HG03097 (cell line): ENCODE measurements at regions not wholly inside any gene's neighbourhood (a gene's known extent, or its start where the extent isn't known, plus 50 kb on each side); places are given as distances from the start of the nearest gene placed in this dataset.

Experiments used
- ATAC-seq: cut with Tn5 transposase; IDR thresholded peaks from one replicate; pipeline ENCODE4 v1.9.1; 2021; ENCODE audit not compliant: unreplicated experiment, low FRiP score

- no peak for ATAC-seq
Observed at GRCh38 chr13:72536714-72537394, 190.6 kb downstream of the MZT1 start.

- no peak for ATAC-seq
Observed at GRCh38 chr13:72534951-72535640, 192.3 kb downstream of the MZT1 start.

- ATAC-seq: no peak
Observed at GRCh38 chr13:72530471-72530870, 197.0 kb downstream of the MZT1 start.

- ATAC-seq: no peak
Observed at GRCh38 chr13:72527333-72527732, 200.1 kb downstream of the MZT1 start.

- no peak for ATAC-seq
Observed at GRCh38 chr13:72523593-72523992, 203.8 kb downstream of the MZT1 start.

- no peak for ATAC-seq
Observed at GRCh38 chr13:72523049-72523448, 204.4 kb downstream of the MZT1 start.

- no peak for ATAC-seq
Observed at GRCh38 chr13:72521940-72522661, 205.3 kb downstream of the MZT1 start.

GRCh38 chr13:72514146-72514545 is 213.3 kb downstream of the MZT1 start:
- no peak for ATAC-seq

GRCh38 chr13:72508392-72508791 is 219.0 kb downstream of the MZT1 start:
- no peak for ATAC-seq

- ATAC-seq: no peak
Observed at GRCh38 chr13:72507416-72508199, 219.8 kb downstream of the MZT1 start.

GRCh38 chr13:72506706-72507105 is 220.7 kb downstream of the MZT1 start:
- no peak for ATAC-seq

GRCh38 chr13:72505376-72505775 is 222.1 kb downstream of the MZT1 start:
- no peak for ATAC-seq

- ATAC-seq: no peak
Observed at GRCh38 chr13:72504131-72504841, 223.1 kb downstream of the MZT1 start.

GRCh38 chr13:72500851-72501250 is 226.6 kb downstream of the MZT1 start:
- no peak for ATAC-seq

- ATAC-seq: no peak
Observed at GRCh38 chr13:72495681-72496080, 231.7 kb downstream of the MZT1 start.

- no peak for ATAC-seq
Observed at GRCh38 chr13:72489751-72490150, 237.7 kb downstream of the MZT1 start.

- no peak for ATAC-seq
Observed at GRCh38 chr13:72473321-72473720, 254.1 kb downstream of the MZT1 start.

- no peak for ATAC-seq
Observed at GRCh38 chr13:72469906-72470305, 257.5 kb downstream of the MZT1 start.

GRCh38 chr13:72463561-72463960 is 263.9 kb downstream of the MZT1 start:
- ATAC-seq: no peak

- ATAC-seq: no peak
Observed at GRCh38 chr13:72462726-72463125, 264.7 kb downstream of the MZT1 start.
